ENCODE measurements at regions not wholly inside any gene's neighbourhood (a gene's known extent, or its start where the extent isn't known, plus 50 kb on each side); places are given as distances from the start of the nearest gene placed in this dataset.

DNA sequence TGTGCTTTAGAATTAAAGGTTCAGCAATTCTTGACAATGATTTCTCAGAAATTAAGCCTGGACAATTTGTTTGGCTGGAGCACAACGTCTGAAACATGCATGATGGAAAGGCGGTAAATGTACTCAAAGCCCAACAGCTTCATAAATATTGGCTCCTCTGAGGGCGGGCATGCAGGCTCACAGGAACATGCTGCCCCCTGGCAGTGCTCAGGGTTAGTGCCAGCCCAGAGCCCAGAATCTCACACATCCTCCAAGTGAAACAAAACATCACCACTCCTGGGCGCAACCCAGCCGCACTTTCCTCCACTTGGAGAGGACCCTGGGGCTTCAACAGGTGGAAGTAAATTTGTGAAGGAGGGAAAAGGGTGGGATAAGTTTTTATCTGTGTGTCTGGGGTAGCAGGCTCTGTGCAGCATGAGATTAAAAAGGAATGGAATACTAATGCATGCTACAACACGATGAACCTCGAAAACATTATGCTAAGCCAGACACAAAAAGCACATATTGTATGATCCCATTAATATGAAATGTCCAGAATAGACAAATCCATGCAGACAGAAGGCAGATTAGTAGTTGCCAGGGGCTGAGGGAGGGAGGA is 54.1 kb upstream of the PTPRT start:
- FAIRE-seq (no peak), ATAC-seq (peak; percentile 72), DNase-seq (ENCODE audit: low spot score) (no peak)
- WGBS (ENCODE audit: low lambda C conversion rate), result 31% methylated on average over 7 of the region's 7 CpGs
- no TSS peak for BruUV-seq (replicated peaks)
- Histone ChIP-seq H3K27me3 (ENCODE audit: control insufficient read depth in 1 of 2, insufficient read depth in 2 of 2, low read length in 2 of 2) (peaks cover 0 to 9% of the 10 kb centered on the region in 2 experiments; a peak in 1 of 5 replicates), H3K4me3 (replicated peaks in 1 of 3; ENCODE audit: insufficient read depth in 1 of 3, low read depth in 2 of 3, low read length in 3 of 3) (no peak overlapping the region), H3K79me2 (ENCODE audit: insufficient read depth, low read length) (no peaks in the 10 kb centered on the region), H3K9ac (ENCODE audit: insufficient read depth, low read depth, low read length) (no peak overlapping the region), H3K4me2 (ENCODE audit: low read depth, low read length) (no peak overlapping the region), H3K4me1 (ENCODE audit: insufficient read depth, low read length) (no peaks in the 10 kb centered on the region), H2AFZ (ENCODE audit: low read length) (no peak overlapping the region), H3K27ac (ENCODE audit: extremely low read length, insufficient read depth, low read length) (no peak overlapping the region), H3K9me3 (ENCODE audit: low read length) (no peaks in the 10 kb centered on the region), H3K36me3 (replicated peaks in 1 of 2; ENCODE audit: control insufficient read depth in 1 of 2, insufficient read depth in 2 of 2, low read length in 2 of 2) (no peaks in the 10 kb centered on the region), H4K20me1 (ENCODE audit: insufficient read depth, low read length) (no peaks in the 10 kb centered on the region)
- POLR2A ChIA-PET, result no interaction called here
- CTCF ChIA-PET (ENCODE audit: low intra/inter-chr PET ratio, low total read pairs), result interaction anchor here (1.2 kb wide), 1 partner anchor 1287 kb away, joined by 3 read pairs; no protein-coding TSS in a partner anchor
- in situ Hi-C loops (cut with HindIII; ENCODE audit: extremely low pct_ligation_motif_present, low pct_unique_long_range_greater_than_20kb), result no loop called here
- intact Hi-C loops (cut with micrococcal nuclease; ENCODE audit: unreplicated experiment), result no loop called here
- TF ChIP-seq, protein P1, sequence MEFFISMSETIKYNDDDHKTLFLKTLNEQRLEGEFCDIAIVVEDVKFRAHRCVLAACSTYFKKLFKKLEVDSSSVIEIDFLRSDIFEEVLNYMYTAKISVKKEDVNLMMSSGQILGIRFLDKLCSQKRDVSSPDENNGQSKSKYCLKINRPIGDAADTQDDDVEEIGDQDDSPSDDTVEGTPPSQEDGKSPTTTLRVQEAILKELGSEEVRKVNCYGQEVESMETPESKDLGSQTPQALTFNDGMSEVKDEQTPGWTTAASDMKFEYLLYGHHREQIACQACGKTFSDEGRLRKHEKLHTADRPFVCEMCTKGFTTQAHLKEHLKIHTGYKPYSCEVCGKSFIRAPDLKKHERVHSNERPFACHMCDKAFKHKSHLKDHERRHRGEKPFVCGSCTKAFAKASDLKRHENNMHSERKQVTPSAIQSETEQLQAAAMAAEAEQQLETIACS (CRISPR knock-in tag; IDR thresholded peaks at IDR 0.05), result no peak
- TF ChIP-seq CTCF (CRISPR knock-in tag; IDR thresholded peaks at IDR 0.05), result peak; percentile 37; the same call in 1 of the 2 replicates

GRCh38 chr20:43241057-43241702 is 51.5 kb upstream of the PTPRT start:
- no TSS peak for BruUV-seq (replicated peaks)
- POLR2A ChIA-PET, result no interaction called here
- no peaks in the 10 kb centered on the region for H3K79me2 ChIP-seq (ENCODE audit: insufficient read depth, low read length)
- no peak overlapping the region for H2AFZ ChIP-seq (ENCODE audit: low read length)
- WGBS (ENCODE audit: low lambda C conversion rate), result 0% methylated on average over 3 of the region's 3 CpGs
- no peak overlapping the region for H3K4me2 ChIP-seq (ENCODE audit: low read depth, low read length)
- peaks cover 0 to 8% of the 10 kb centered on the region in 2 experiments; a peak in 1 of 5 replicates for H3K27me3 ChIP-seq (ENCODE audit: control insufficient read depth in 1 of 2, insufficient read depth in 2 of 2, low read length in 2 of 2)
- no peaks in the 10 kb centered on the region for H3K36me3 ChIP-seq (replicated peaks in 1 of 2; ENCODE audit: control insufficient read depth in 1 of 2, insufficient read depth in 2 of 2, low read length in 2 of 2)
- H3K4me3 ChIP-seq (replicated peaks in 1 of 3; ENCODE audit: insufficient read depth in 1 of 3, low read depth in 2 of 3, low read length in 3 of 3), result no peak overlapping the region
- in situ Hi-C loops (cut with HindIII; ENCODE audit: extremely low pct_ligation_motif_present, low pct_unique_long_range_greater_than_20kb) (no loop called here), intact Hi-C loops (cut with micrococcal nuclease; ENCODE audit: unreplicated experiment) (no loop called here)
- FAIRE-seq (no peak), ATAC-seq (no peak), DNase-seq (ENCODE audit: low spot score) (no peak)
- no peak for TF ChIP-seq CEBPB (IDR thresholded peaks at IDR 0.05; ENCODE audit: borderline replicate concordance, low read depth, low read length)
- no peak for TF ChIP-seq MEF2D (CRISPR knock-in tag; IDR thresholded peaks at IDR 0.05)
- peak; percentile 93 for TF ChIP-seq ZNF329 (CRISPR knock-in tag; IDR thresholded peaks at IDR 0.05; ENCODE audit: low read depth)
- TF ChIP-seq ATRX (CRISPR knock-in tag; IDR thresholded peaks at IDR 0.05; ENCODE audit: borderline replicate concordance), result no peak
- TF ChIP-seq YEATS2 (CRISPR knock-in tag; IDR thresholded peaks at IDR 0.05; ENCODE audit: borderline replicate concordance), result no peak
- CTCF ChIA-PET (ENCODE audit: low intra/inter-chr PET ratio, low total read pairs), result no interaction called here
- no peaks in the 10 kb centered on the region for H3K4me1 ChIP-seq (ENCODE audit: insufficient read depth, low read length)
- H3K9ac ChIP-seq (ENCODE audit: insufficient read depth, low read depth, low read length), result no peak overlapping the region
- no peak overlapping the region for H3K27ac ChIP-seq (ENCODE audit: extremely low read length, insufficient read depth, low read length)
- H4K20me1 ChIP-seq (ENCODE audit: insufficient read depth, low read length), result no peaks in the 10 kb centered on the region
- no peaks in the 10 kb centered on the region for H3K9me3 ChIP-seq (ENCODE audit: low read length)

Data from HepG2 (cell line).